ENCODE measurements at regions not wholly inside any gene's neighbourhood (a gene's known extent, or its start where the extent isn't known, plus 50 kb on each side); places are given as distances from the start of the nearest gene placed in this dataset.

- no peak overlapping the region for H3K4ac ChIP-seq (ENCODE audit: low read depth in 1 of 2, low read length in 2 of 2)
These were observed 490.9 kb downstream of the NFIB start for GRCh38 chr9:13823026-13823425.

GRCh38 chr9:13817754-13818278, 496.1 kb downstream of the NFIB start:
- no peak overlapping the region for H4K91ac ChIP-seq (ENCODE audit: low read length)
- peaks cover 0 to 9% of the 10 kb centered on the region in 2 experiments for H3K27me3 ChIP-seq (ENCODE audit: control insufficient read depth in 1 of 2, insufficient read depth in 1 of 2, low read length in 2 of 2)
- H3K14ac ChIP-seq (ENCODE audit: low read length in 2 of 2): no peak overlapping the region
- no peak overlapping the region for H3K4me3 ChIP-seq (ENCODE audit: insufficient read depth in 1 of 2, low read depth in 1 of 2, low read length in 2 of 2)
- no peak overlapping the region for H3K4me2 ChIP-seq (ENCODE audit: low read length, poor library complexity, severe bottlenecking)
- H3K27ac ChIP-seq (ENCODE audit: low read length, poor library complexity, severe bottlenecking): no peak overlapping the region
- no CpG with 5 or more reads among the region's 1 CpG for WGBS
- H2BK12ac ChIP-seq (ENCODE audit: low read length in 2 of 2): no peak overlapping the region
- H2BK120ac ChIP-seq (ENCODE audit: low read depth, low read length): no peak overlapping the region
- H3K9me3 ChIP-seq (ENCODE audit: control insufficient read depth, low read length): peaks cover 6% of the 10 kb centered on the region
- no peaks in the 10 kb centered on the region for H3K36me3 ChIP-seq (ENCODE audit: control insufficient read depth in 1 of 2, insufficient read depth in 2 of 2, low read depth in 1 of 2, low read length in 2 of 2)
- H2BK15ac ChIP-seq (ENCODE audit: low read depth, poor library complexity, severe bottlenecking): no peak overlapping the region
- no peak overlapping the region for H2BK5ac ChIP-seq (ENCODE audit: low read depth, low read length, poor library complexity, severe bottlenecking)
- H3K79me1 ChIP-seq (replicated peaks; ENCODE audit: low read length, poor library complexity, severe bottlenecking): no peaks in the 10 kb centered on the region
- H3K4ac ChIP-seq (ENCODE audit: low read depth in 1 of 2, low read length in 2 of 2): no peak overlapping the region
- H3K18ac ChIP-seq (ENCODE audit: low read depth in 1 of 2, low read length in 2 of 2): no peak overlapping the region
- DNase-seq: peak; percentile 3
- no peak overlapping the region for H2AK5ac ChIP-seq (ENCODE audit: low read length, severe bottlenecking)
- no peaks in the 10 kb centered on the region for H3K4me1 ChIP-seq (ENCODE audit: control insufficient read depth, insufficient read depth, low read depth, low read length)
- H2AFZ ChIP-seq (ENCODE audit: low read depth, low read length): no peak overlapping the region
- H3K9ac ChIP-seq (ENCODE audit: low read length): no peak overlapping the region
- H3K23ac ChIP-seq (ENCODE audit: low read length in 2 of 2): no peak overlapping the region
- H4K8ac ChIP-seq (ENCODE audit: low read length): no peak overlapping the region

More at GRCh38 chr9:13823026-13823425, 490.9 kb downstream of the NFIB start:
- H3K18ac ChIP-seq (ENCODE audit: low read depth in 1 of 2, low read length in 2 of 2): no peak overlapping the region
- H2AFZ ChIP-seq (ENCODE audit: low read depth, low read length): no peak overlapping the region
- H2BK120ac ChIP-seq (ENCODE audit: low read depth, low read length): no peak overlapping the region
- DNase-seq: no peak
- H3K36me3 ChIP-seq (ENCODE audit: control insufficient read depth in 1 of 2, insufficient read depth in 2 of 2, low read depth in 1 of 2, low read length in 2 of 2): no peaks in the 10 kb centered on the region
- no peak overlapping the region for H4K91ac ChIP-seq (ENCODE audit: low read length)
- H3K14ac ChIP-seq (ENCODE audit: low read length in 2 of 2): no peak overlapping the region
- H2BK12ac ChIP-seq (ENCODE audit: low read length in 2 of 2): no peak overlapping the region
- no peak overlapping the region for H3K23ac ChIP-seq (ENCODE audit: low read length in 2 of 2)
- H3K4me1 ChIP-seq (ENCODE audit: control insufficient read depth, insufficient read depth, low read depth, low read length): no peaks in the 10 kb centered on the region
- no peak overlapping the region for H4K8ac ChIP-seq (ENCODE audit: low read length)
- no peak overlapping the region for H2BK15ac ChIP-seq (ENCODE audit: low read depth, poor library complexity, severe bottlenecking)
- peaks cover 6% of the 10 kb centered on the region for H3K9me3 ChIP-seq (ENCODE audit: control insufficient read depth, low read length)
- no peak overlapping the region for H3K4me2 ChIP-seq (ENCODE audit: low read length, poor library complexity, severe bottlenecking)
- H3K27me3 ChIP-seq (ENCODE audit: control insufficient read depth in 1 of 2, insufficient read depth in 1 of 2, low read length in 2 of 2): no peaks in the 10 kb centered on the region
- no peak overlapping the region for H3K4me3 ChIP-seq (ENCODE audit: insufficient read depth in 1 of 2, low read depth in 1 of 2, low read length in 2 of 2)
- H2BK5ac ChIP-seq (ENCODE audit: low read depth, low read length, poor library complexity, severe bottlenecking): no peak overlapping the region
- H3K9ac ChIP-seq (ENCODE audit: low read length): no peak overlapping the region
- H3K79me1 ChIP-seq (replicated peaks; ENCODE audit: low read length, poor library complexity, severe bottlenecking): no peaks in the 10 kb centered on the region
- H2AK5ac ChIP-seq (ENCODE audit: low read length, severe bottlenecking): no peak overlapping the region
- H3K27ac ChIP-seq (ENCODE audit: low read length, poor library complexity, severe bottlenecking): no peak overlapping the region

- no peak overlapping the region for H2AK5ac ChIP-seq (ENCODE audit: low read length, severe bottlenecking)
- H2BK12ac ChIP-seq (ENCODE audit: low read length in 2 of 2): no peak overlapping the region
- no peak overlapping the region for H3K4me2 ChIP-seq (ENCODE audit: low read length, poor library complexity, severe bottlenecking)
- H3K9ac ChIP-seq (ENCODE audit: low read length): no peak overlapping the region
- H3K4me1 ChIP-seq (ENCODE audit: control insufficient read depth, insufficient read depth, low read depth, low read length): no peaks in the 10 kb centered on the region
- no peak overlapping the region for H2BK5ac ChIP-seq (ENCODE audit: low read depth, low read length, poor library complexity, severe bottlenecking)
- H3K79me1 ChIP-seq (replicated peaks; ENCODE audit: low read length, poor library complexity, severe bottlenecking): no peaks in the 10 kb centered on the region
- peaks cover 0 to 9% of the 10 kb centered on the region in 2 experiments for H3K27me3 ChIP-seq (ENCODE audit: control insufficient read depth in 1 of 2, insufficient read depth in 1 of 2, low read length in 2 of 2)
- H3K9me3 ChIP-seq (ENCODE audit: control insufficient read depth, low read length): peaks cover 6% of the 10 kb centered on the region
- no peak overlapping the region for H2AFZ ChIP-seq (ENCODE audit: low read depth, low read length)
- no peak overlapping the region for H2BK120ac ChIP-seq (ENCODE audit: low read depth, low read length)
- WGBS: 100% methylated on average over 2 of the region's 3 CpGs
- H3K14ac ChIP-seq (ENCODE audit: low read length in 2 of 2): no peak overlapping the region
- H3K27ac ChIP-seq (ENCODE audit: low read length, poor library complexity, severe bottlenecking): no peak overlapping the region
- H3K23ac ChIP-seq (ENCODE audit: low read length in 2 of 2): no peak overlapping the region
- H4K8ac ChIP-seq (ENCODE audit: low read length): no peak overlapping the region
- H3K18ac ChIP-seq (ENCODE audit: low read depth in 1 of 2, low read length in 2 of 2): peak overlapping the region in 1 of 2 experiments; percentile 41
- no peak overlapping the region for H4K91ac ChIP-seq (ENCODE audit: low read length)
- no peak overlapping the region for H2BK15ac ChIP-seq (ENCODE audit: low read depth, poor library complexity, severe bottlenecking)
- no peak overlapping the region for H3K4ac ChIP-seq (ENCODE audit: low read depth in 1 of 2, low read length in 2 of 2)
- no peaks in the 10 kb centered on the region for H3K36me3 ChIP-seq (ENCODE audit: control insufficient read depth in 1 of 2, insufficient read depth in 2 of 2, low read depth in 1 of 2, low read length in 2 of 2)
- H3K4me3 ChIP-seq (ENCODE audit: insufficient read depth in 1 of 2, low read depth in 1 of 2, low read length in 2 of 2): no peak overlapping the region
- no peak for DNase-seq
These were observed 497.1 kb downstream of the NFIB start for GRCh38 chr9:13816837-13817236.

GRCh38 chr9:13814647-13815400, 499.1 kb downstream of the NFIB start:
- H2BK120ac ChIP-seq (ENCODE audit: low read depth, low read length): no peak overlapping the region
- no peak overlapping the region for H3K14ac ChIP-seq (ENCODE audit: low read length in 2 of 2)
- no peak overlapping the region for H3K4me3 ChIP-seq (ENCODE audit: insufficient read depth in 1 of 2, low read depth in 1 of 2, low read length in 2 of 2)
- DNase-seq: no peak
- no peak overlapping the region for H2BK15ac ChIP-seq (ENCODE audit: low read depth, poor library complexity, severe bottlenecking)
- no peak overlapping the region for H3K4ac ChIP-seq (ENCODE audit: low read depth in 1 of 2, low read length in 2 of 2)
- H2AFZ ChIP-seq (ENCODE audit: low read depth, low read length): no peak overlapping the region
- H2BK12ac ChIP-seq (ENCODE audit: low read length in 2 of 2): no peak overlapping the region
- peaks cover 0 to 9% of the 10 kb centered on the region in 2 experiments for H3K27me3 ChIP-seq (ENCODE audit: control insufficient read depth in 1 of 2, insufficient read depth in 1 of 2, low read length in 2 of 2)
- H2AK5ac ChIP-seq (ENCODE audit: low read length, severe bottlenecking): no peak overlapping the region
- H3K79me1 ChIP-seq (replicated peaks; ENCODE audit: low read length, poor library complexity, severe bottlenecking): no peaks in the 10 kb centered on the region
- no peak overlapping the region for H4K91ac ChIP-seq (ENCODE audit: low read length)
- H3K23ac ChIP-seq (ENCODE audit: low read length in 2 of 2): no peak overlapping the region
- H3K18ac ChIP-seq (ENCODE audit: low read depth in 1 of 2, low read length in 2 of 2): no peak overlapping the region
- no peak overlapping the region for H4K8ac ChIP-seq (ENCODE audit: low read length)
- no peaks in the 10 kb centered on the region for H3K36me3 ChIP-seq (ENCODE audit: control insufficient read depth in 1 of 2, insufficient read depth in 2 of 2, low read depth in 1 of 2, low read length in 2 of 2)
- no peak overlapping the region for H3K4me2 ChIP-seq (ENCODE audit: low read length, poor library complexity, severe bottlenecking)
- no peak overlapping the region for H3K9ac ChIP-seq (ENCODE audit: low read length)
- H3K4me1 ChIP-seq (ENCODE audit: control insufficient read depth, insufficient read depth, low read depth, low read length): no peaks in the 10 kb centered on the region
- H3K27ac ChIP-seq (ENCODE audit: low read length, poor library complexity, severe bottlenecking): no peak overlapping the region
- no peaks in the 10 kb centered on the region for H3K9me3 ChIP-seq (ENCODE audit: control insufficient read depth, low read length)
- H2BK5ac ChIP-seq (ENCODE audit: low read depth, low read length, poor library complexity, severe bottlenecking): no peak overlapping the region
- WGBS: no CpG with 5 or more reads among the region's 1 CpG
